22Rv1 (cell line): ENCODE measurements at regions not wholly inside any gene's neighbourhood (a gene's known extent, or its start where the extent isn't known, plus 50 kb on each side); places are given as distances from the start of the nearest gene placed in this dataset.

Experiments used
- CTCF ChIP-seq: fragments of 450-650 bp; IDR thresholded peaks from 2 replicates; pipeline ENCODE4 v1.5.1; 2017; ENCODE audit warnings: mild to moderate bottlenecking
- ZFX ChIP-seq: fragments of 450-650 bp; IDR thresholded peaks from 2 replicates; pipeline ENCODE4 v1.6.1; 2017; ENCODE audit warnings: antibody characterized with exemption, borderline replicate concordance

DNA sequence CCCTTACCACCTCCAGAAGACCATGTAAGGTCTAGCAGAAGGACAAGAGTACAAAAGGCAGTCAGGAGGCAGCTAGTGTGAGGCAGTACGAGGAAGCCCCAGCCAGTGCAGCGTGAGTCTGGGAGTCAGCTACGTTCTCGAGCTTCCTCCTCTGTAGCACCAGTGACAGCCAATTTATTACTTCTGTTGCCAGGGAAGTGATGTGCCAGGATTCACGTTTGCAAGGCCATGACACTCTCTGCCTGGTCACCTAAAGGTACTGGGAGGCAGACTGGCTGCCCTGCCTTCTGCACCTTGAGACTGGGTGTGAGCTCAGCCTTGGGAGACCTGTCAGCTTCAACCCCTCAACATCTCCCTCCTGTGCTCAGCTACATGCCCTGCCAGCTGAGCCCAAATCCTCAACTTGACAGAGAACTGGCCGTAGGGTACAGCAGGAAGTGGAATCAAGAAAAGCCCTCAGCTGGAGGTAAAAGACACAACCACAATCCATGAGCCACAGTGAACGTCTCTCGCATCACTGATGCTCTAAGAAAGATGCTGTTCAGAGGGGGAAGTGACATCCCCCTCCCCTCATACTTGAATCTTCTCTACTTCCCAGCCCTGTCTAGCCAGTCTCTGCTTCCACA lies 182.5 kb upstream of the RGS6 start:
- TF ChIP-seq CTCF (no peak), ZFX (no peak)
